ENCODE measurements at regions not wholly inside any gene's neighbourhood (a gene's known extent, or its start where the extent isn't known, plus 50 kb on each side); places are given as distances from the start of the nearest gene placed in this dataset.

DNA sequence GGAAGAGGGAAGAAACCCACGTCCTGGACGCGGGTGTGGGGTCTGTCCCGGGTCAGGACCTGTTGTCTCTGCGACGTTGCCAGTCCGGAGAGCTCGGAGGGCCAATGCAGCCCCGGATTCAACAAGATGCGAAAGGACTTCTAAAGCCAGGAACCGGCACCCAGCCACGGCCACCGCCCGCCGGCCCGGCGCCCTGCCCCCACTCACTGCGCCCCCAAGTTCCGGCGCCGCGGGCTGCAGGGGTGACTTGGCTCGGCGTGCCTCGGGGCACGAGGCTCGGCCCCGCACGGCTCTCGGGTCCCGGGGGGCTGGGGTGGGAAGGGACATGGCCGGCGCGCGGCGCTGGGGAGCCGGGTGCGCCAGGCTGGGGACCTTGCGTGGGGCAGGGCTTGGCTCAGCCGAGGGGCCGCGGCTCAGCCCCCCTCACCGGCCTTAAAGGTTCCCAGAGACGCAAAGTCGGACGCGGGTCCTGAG, 51.8 kb upstream of the H6PD start:
- TF ChIP-seq, protein P1, sequence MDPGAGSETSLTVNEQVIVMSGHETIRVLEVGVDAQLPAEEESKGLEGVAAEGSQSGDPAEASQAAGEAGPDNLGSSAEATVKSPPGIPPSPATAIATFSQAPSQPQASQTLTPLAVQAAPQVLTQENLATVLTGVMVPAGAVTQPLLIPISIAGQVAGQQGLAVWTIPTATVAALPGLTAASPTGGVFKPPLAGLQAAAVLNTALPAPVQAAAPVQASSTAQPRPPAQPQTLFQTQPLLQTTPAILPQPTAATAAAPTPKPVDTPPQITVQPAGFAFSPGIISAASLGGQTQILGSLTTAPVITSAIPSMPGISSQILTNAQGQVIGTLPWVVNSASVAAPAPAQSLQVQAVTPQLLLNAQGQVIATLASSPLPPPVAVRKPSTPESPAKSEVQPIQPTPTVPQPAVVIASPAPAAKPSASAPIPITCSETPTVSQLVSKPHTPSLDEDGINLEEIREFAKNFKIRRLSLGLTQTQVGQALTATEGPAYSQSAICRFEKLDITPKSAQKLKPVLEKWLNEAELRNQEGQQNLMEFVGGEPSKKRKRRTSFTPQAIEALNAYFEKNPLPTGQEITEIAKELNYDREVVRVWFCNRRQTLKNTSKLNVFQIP (CRISPR knock-in tag; IDR thresholded peaks at IDR 0.05; ENCODE audit: borderline replicate concordance, low read depth), result no peak
- TF ChIP-seq ZFP30 (CRISPR knock-in tag; IDR thresholded peaks at IDR 0.05) (no peak), ZC3H10 (CRISPR knock-in tag; IDR thresholded peaks at IDR 0.05) (no peak), SNAI2 (CRISPR knock-in tag; IDR thresholded peaks at IDR 0.05) (no peak), RARB (CRISPR knock-in tag; IDR thresholded peaks at IDR 0.05) (no peak), ESRRG (CRISPR knock-in tag; IDR thresholded peaks at IDR 0.05) (no peak), CSDC2 (CRISPR knock-in tag; IDR thresholded peaks at IDR 0.05) (no peak), BACH2 (CRISPR knock-in tag; IDR thresholded peaks at IDR 0.05; ENCODE audit: borderline replicate concordance) (no peak), ISL1 (CRISPR knock-in tag; IDR thresholded peaks at IDR 0.05) (no peak), PPARA (CRISPR knock-in tag; IDR thresholded peaks at IDR 0.05; ENCODE audit: borderline replicate concordance) (no peak), ARNTL (CRISPR knock-in tag; IDR thresholded peaks at IDR 0.05; ENCODE audit: borderline replicate concordance, low read depth) (no peak), GLIS3 (CRISPR knock-in tag; IDR thresholded peaks at IDR 0.05) (no peak), OSR1 (CRISPR knock-in tag; IDR thresholded peaks at IDR 0.05) (no peak), TOX (CRISPR knock-in tag; IDR thresholded peaks at IDR 0.05; ENCODE audit: borderline replicate concordance) (no peak)
- TF ChIP-seq, protein P2, sequence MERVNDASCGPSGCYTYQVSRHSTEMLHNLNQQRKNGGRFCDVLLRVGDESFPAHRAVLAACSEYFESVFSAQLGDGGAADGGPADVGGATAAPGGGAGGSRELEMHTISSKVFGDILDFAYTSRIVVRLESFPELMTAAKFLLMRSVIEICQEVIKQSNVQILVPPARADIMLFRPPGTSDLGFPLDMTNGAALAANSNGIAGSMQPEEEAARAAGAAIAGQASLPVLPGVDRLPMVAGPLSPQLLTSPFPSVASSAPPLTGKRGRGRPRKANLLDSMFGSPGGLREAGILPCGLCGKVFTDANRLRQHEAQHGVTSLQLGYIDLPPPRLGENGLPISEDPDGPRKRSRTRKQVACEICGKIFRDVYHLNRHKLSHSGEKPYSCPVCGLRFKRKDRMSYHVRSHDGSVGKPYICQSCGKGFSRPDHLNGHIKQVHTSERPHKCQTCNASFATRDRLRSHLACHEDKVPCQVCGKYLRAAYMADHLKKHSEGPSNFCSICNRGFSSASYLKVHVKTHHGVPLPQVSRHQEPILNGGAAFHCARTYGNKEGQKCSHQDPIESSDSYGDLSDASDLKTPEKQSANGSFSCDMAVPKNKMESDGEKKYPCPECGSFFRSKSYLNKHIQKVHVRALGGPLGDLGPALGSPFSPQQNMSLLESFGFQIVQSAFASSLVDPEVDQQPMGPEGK (CRISPR knock-in tag; IDR thresholded peaks at IDR 0.05; ENCODE audit: borderline replicate concordance), result no peak

DNA sequence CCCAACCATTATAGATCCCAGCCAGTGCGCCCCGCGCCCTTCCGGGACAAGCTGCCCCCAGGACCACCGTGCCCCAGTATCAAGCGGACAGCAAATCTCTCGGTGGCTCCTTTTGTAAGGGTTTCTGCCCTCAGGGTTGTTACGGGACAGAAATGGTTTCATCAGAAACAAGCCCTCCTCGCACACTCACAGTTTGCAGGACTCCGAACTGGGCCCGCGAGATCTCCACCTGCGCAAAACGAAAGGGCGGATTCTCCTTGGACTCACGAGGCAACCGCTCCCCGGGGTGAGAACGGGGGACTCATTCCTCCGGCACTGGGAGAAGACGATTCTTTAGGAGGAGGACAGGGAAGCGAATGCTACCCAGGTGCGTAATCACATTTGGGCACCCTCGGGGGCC, 51.1 kb upstream of the H6PD start:
- TF ChIP-seq CSDC2 (CRISPR knock-in tag; IDR thresholded peaks at IDR 0.05) (no peak), ESRRG (CRISPR knock-in tag; IDR thresholded peaks at IDR 0.05) (no peak), ZNF70 (CRISPR knock-in tag; IDR thresholded peaks at IDR 0.05) (no peak), ZNF8 (CRISPR knock-in tag; IDR thresholded peaks at IDR 0.05) (no peak), PPARA (CRISPR knock-in tag; IDR thresholded peaks at IDR 0.05; ENCODE audit: borderline replicate concordance) (no peak), SNAI2 (CRISPR knock-in tag; IDR thresholded peaks at IDR 0.05) (no peak), ARNTL (CRISPR knock-in tag; IDR thresholded peaks at IDR 0.05; ENCODE audit: borderline replicate concordance, low read depth) (no peak), OSR1 (CRISPR knock-in tag; IDR thresholded peaks at IDR 0.05) (no peak), BACH2 (CRISPR knock-in tag; IDR thresholded peaks at IDR 0.05; ENCODE audit: borderline replicate concordance) (no peak), ISL1 (CRISPR knock-in tag; IDR thresholded peaks at IDR 0.05) (no peak), RARB (CRISPR knock-in tag; IDR thresholded peaks at IDR 0.05) (no peak), TOX (CRISPR knock-in tag; IDR thresholded peaks at IDR 0.05; ENCODE audit: borderline replicate concordance) (no peak), ZC3H10 (CRISPR knock-in tag; IDR thresholded peaks at IDR 0.05) (no peak), ZFP3 (CRISPR knock-in tag; IDR thresholded peaks at IDR 0.05) (no peak), GLIS3 (CRISPR knock-in tag; IDR thresholded peaks at IDR 0.05) (no peak), ZFP30 (CRISPR knock-in tag; IDR thresholded peaks at IDR 0.05) (no peak)
- TF ChIP-seq, protein P3, sequence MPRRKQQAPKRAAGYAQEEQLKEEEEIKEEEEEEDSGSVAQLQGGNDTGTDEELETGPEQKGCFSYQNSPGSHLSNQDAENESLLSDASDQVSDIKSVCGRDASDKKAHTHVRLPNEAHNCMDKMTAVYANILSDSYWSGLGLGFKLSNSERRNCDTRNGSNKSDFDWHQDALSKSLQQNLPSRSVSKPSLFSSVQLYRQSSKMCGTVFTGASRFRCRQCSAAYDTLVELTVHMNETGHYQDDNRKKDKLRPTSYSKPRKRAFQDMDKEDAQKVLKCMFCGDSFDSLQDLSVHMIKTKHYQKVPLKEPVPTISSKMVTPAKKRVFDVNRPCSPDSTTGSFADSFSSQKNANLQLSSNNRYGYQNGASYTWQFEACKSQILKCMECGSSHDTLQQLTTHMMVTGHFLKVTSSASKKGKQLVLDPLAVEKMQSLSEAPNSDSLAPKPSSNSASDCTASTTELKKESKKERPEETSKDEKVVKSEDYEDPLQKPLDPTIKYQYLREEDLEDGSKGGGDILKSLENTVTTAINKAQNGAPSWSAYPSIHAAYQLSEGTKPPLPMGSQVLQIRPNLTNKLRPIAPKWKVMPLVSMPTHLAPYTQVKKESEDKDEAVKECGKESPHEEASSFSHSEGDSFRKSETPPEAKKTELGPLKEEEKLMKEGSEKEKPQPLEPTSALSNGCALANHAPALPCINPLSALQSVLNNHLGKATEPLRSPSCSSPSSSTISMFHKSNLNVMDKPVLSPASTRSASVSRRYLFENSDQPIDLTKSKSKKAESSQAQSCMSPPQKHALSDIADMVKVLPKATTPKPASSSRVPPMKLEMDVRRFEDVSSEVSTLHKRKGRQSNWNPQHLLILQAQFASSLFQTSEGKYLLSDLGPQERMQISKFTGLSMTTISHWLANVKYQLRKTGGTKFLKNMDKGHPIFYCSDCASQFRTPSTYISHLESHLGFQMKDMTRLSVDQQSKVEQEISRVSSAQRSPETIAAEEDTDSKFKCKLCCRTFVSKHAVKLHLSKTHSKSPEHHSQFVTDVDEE (CRISPR knock-in tag; IDR thresholded peaks at IDR 0.05), result no peak
- TF ChIP-seq, protein P2 (CRISPR knock-in tag; IDR thresholded peaks at IDR 0.05; ENCODE audit: borderline replicate concordance), result no peak
- TF ChIP-seq, protein P4, sequence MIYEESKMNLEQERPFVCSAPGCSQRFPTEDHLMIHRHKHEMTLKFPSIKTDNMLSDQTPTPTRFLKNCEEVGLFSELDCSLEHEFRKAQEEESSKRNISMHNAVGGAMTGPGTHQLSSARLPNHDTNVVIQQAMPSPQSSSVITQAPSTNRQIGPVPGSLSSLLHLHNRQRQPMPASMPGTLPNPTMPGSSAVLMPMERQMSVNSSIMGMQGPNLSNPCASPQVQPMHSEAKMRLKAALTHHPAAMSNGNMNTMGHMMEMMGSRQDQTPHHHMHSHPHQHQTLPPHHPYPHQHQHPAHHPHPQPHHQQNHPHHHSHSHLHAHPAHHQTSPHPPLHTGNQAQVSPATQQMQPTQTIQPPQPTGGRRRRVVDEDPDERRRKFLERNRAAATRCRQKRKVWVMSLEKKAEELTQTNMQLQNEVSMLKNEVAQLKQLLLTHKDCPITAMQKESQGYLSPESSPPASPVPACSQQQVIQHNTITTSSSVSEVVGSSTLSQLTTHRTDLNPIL (CRISPR knock-in tag; IDR thresholded peaks at IDR 0.05; ENCODE audit: low read depth), result no peak
- ATAC-seq, result no peak

More for the DNA sequence above, 51.8 kb upstream of the H6PD start:
- ATAC-seq, result peak; percentile 20
